GM23248 (cell line): ENCODE measurements at regions not wholly inside any gene's neighbourhood (a gene's known extent, or its start where the extent isn't known, plus 50 kb on each side); places are given as distances from the start of the nearest gene placed in this dataset.
"Not testable (repeated sequence)": the region's sequence is repeated elsewhere in the genome, so short reads cannot be mapped to it uniquely, and the experiment has no call there.

Experiments used
- DNase-seq: peaks from one replicate; pipeline ENCODE4 v3.0.0-alpha.2; 2015
- H2AFZ ChIP-seq: fragments of 200-600 bp; sonication (generic); 2 replicates; pipeline ENCODE4 v1.6.1; 2016; ENCODE audit warnings: antibody characterized with exemption
- H3F3A ChIP-seq: fragments of 200-600 bp; sonication (generic); 2 replicates; pipeline ENCODE4 v1.6.1; 2016; ENCODE audit warnings: mild to moderate bottlenecking, antibody characterized with exemption, mixed run types; ENCODE audit not compliant: insufficient read depth
- H3K27ac ChIP-seq: fragments of 200-600 bp; sonication (generic); 2 replicates; pipeline ENCODE4 v1.5.1; 2016; ENCODE audit warnings: mild to moderate bottlenecking
- H3K27me3 ChIP-seq: fragments of 200-600 bp; sonication (generic); replicated peaks from 2 replicates; pipeline ENCODE4 v1.6.1; 2016; ENCODE audit warnings: mild to moderate bottlenecking; ENCODE audit not compliant: insufficient read depth
- H3K36me3 ChIP-seq: fragments of 200-600 bp; sonication (generic); 2 replicates; pipeline ENCODE4 v1.6.1; 2016; ENCODE audit warnings: low read depth, mild to moderate bottlenecking
- H3K4me1 ChIP-seq: fragments of 200-600 bp; sonication (generic); 2 replicates; pipeline ENCODE4 v1.6.1; 2016; ENCODE audit warnings: mild to moderate bottlenecking; ENCODE audit not compliant: insufficient read depth
- H3K4me2 ChIP-seq: fragments of 200-600 bp; sonication (generic); one replicate; pipeline ENCODE4 v1.6.1; 2016; ENCODE audit warnings: mild to moderate bottlenecking; ENCODE audit not compliant: unreplicated experiment
- H3K4me3 ChIP-seq: fragments of 200-600 bp; sonication (generic); 2 replicates; pipeline ENCODE4 v1.5.1; 2016; ENCODE audit warnings: mild to moderate bottlenecking
- H3K79me2 ChIP-seq: fragments of 200-600 bp; sonication (generic); 2 replicates; pipeline ENCODE4 v1.6.1; 2016; ENCODE audit warnings: mild to moderate bottlenecking; ENCODE audit not compliant: insufficient read depth
- H3K9ac ChIP-seq: fragments of 200-600 bp; sonication (generic); 2 replicates; pipeline ENCODE4 v1.6.1; 2016; ENCODE audit warnings: mild to moderate bottlenecking
- H3K9me2 ChIP-seq: fragments of 200-600 bp; sonication (generic); 2 replicates; pipeline ENCODE4 v1.6.1; 2016; ENCODE audit warnings: mixed run types, mild to moderate bottlenecking, moderate library complexity; ENCODE audit not compliant: insufficient read depth
- H3K9me3 ChIP-seq: fragments of 200-600 bp; sonication (generic); one replicate; pipeline ENCODE4 v1.6.1; 2017; ENCODE audit warnings: low read depth
- H4K20me1 ChIP-seq: fragments of 200-600 bp; sonication (generic); 2 replicates; pipeline ENCODE4 v1.6.0; 2016; ENCODE audit not compliant: insufficient read depth
- EZH2 ChIP-seq: fragments of 200-600 bp; sonication (generic); IDR thresholded peaks from 2 replicates; pipeline ENCODE4 v1.6.1; 2018; ENCODE audit warnings: antibody characterized with exemption, mild to moderate bottlenecking; ENCODE audit not compliant: insufficient read depth, poor library complexity, severe bottlenecking
- EZH2phosphoT487 ChIP-seq: fragments of 200-600 bp; sonication (generic); IDR thresholded peaks from 2 replicates; pipeline ENCODE4 v1.6.1; 2018; ENCODE audit warnings: antibody characterized with exemption, moderate library complexity, mild to moderate bottlenecking, low read depth; ENCODE audit not compliant: insufficient read depth
- WGBS, 2 experiments: methylation state at CpG; one replicate each; pipeline ENCODE4 v1.1.6; 2015 to 2017; ENCODE audit warnings: low lambda C conversion rate in 2 of 2, low coverage in 1 of 2; ENCODE audit errors: missing lambda C conversion rate in 2 of 2; 5-methylcytosine and 5-hydroxymethylcytosine counted together
- in situ Hi-C: fragments of 300-500 bp; cut with MboI; formaldehyde crosslinking; loops from 2 replicates; pipeline ENCODE4 v1.15.0; 2020

- no peak for DNase-seq
- H3K4me2 ChIP-seq = no peak overlapping the region
- WGBS, 2 experiments = 70 to 73% methylated on average over 31 of the region's 31 CpGs
- H3K4me3 ChIP-seq = no peak overlapping the region
- no peak overlapping the region for H3K9ac ChIP-seq
- H3K27ac ChIP-seq = no peak overlapping the region
- H3K36me3 ChIP-seq = no peaks in the 10 kb centered on the region
- H2AFZ ChIP-seq = no peak overlapping the region
- TF ChIP-seq EZH2 (no peak), EZH2phosphoT487 (no peak)
- H4K20me1 ChIP-seq = no peaks in the 10 kb centered on the region
- no peaks in the 10 kb centered on the region for H3K79me2 ChIP-seq
- no peaks in the 10 kb centered on the region for H3K9me2 ChIP-seq
- no peaks in the 10 kb centered on the region for H3K4me1 ChIP-seq
- H3K9me3 ChIP-seq = no peaks in the 10 kb centered on the region
- H3F3A ChIP-seq = no peaks in the 10 kb centered on the region
- in situ Hi-C loops = no loop called here
- H3K27me3 ChIP-seq = no peaks in the 10 kb centered on the region
These were observed 81.6 kb downstream of the SHANK2 start for GRCh38 chr11:71170624-71171423.

GRCh38 chr11:71169313-71169712 lies 83.1 kb downstream of the SHANK2 start:
- in situ Hi-C loops = no loop called here
- Histone ChIP-seq H3K9me2 (no peaks in the 10 kb centered on the region), H3K4me3 (no peak overlapping the region), H3F3A (no peaks in the 10 kb centered on the region), H4K20me1 (no peaks in the 10 kb centered on the region), H3K9me3 (no peaks in the 10 kb centered on the region), H2AFZ (no peak overlapping the region), H3K4me1 (no peaks in the 10 kb centered on the region), H3K4me2 (no peak overlapping the region), H3K9ac (no peak overlapping the region), H3K27me3 (no peaks in the 10 kb centered on the region), H3K27ac (no peak overlapping the region), H3K36me3 (no peaks in the 10 kb centered on the region), H3K79me2 (no peaks in the 10 kb centered on the region)
- TF ChIP-seq EZH2phosphoT487 (no peak), EZH2 (no peak)
- DNase-seq = no peak
- 56 to 58% methylated on average over 8 of the region's 8 CpGs for WGBS, 2 experiments

DNA sequence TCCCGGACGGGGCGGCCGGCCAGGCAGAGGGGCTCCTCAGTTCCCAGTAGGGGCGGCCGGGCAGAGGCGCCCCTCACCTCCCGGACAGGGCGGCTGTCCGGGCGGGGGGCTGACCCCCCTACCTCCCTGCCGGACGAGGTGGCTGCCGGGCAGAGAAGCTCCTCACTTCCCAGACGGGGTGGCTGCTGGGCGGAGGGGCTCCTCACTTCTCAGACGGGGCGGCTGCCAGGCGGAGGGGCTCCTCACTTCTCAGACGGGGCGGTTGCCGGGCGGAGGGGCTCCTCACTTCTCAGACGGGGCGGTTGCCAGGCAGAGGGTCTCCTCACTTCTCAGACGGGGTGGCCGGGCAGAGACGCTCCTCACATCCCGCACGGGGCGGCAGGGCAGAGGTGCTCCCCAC lies 84.6 kb downstream of the SHANK2 start:
- H3K4me2 ChIP-seq, H3K27me3 ChIP-seq, H3K9me2 ChIP-seq, H3K9ac ChIP-seq, H3K27ac ChIP-seq, H3K36me3 ChIP-seq, H3K4me1 ChIP-seq, H4K20me1 ChIP-seq, H3K9me3 ChIP-seq, DNase-seq, H2AFZ ChIP-seq, H3K79me2 ChIP-seq, H3K4me3 ChIP-seq, H3F3A ChIP-seq, in situ Hi-C loops: not testable (repeated sequence)
- 60 to 79% methylated on average over 4 to 30 of the region's 31 CpGs for WGBS, 2 experiments

GRCh38 chr11:71165771-71166170 lies 86.6 kb downstream of the SHANK2 start:
- TF ChIP-seq EZH2 = no peak
- TF ChIP-seq EZH2phosphoT487 = no peak
- in situ Hi-C loops = no loop called here

DNA sequence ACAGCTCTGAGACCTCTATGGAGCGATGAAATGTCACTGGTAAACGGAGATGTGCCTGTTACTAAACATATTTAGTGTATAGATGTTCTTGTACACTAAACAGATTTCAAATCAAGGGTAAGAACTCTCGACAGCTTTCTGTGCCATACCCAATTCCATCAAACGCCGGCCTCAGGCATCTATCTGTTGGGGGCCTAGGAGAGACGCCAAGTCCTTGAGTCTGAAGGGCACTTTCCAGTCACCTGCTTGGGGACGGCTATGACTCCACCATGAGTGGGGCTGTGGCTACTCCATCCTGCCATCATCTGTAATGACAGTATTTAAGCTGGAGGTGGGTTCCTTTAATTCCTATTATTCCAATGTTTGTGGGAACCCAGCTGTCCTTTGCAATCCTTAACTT lies 87.8 kb downstream of the SHANK2 start:
- Histone ChIP-seq H3K9me2 (no peaks in the 10 kb centered on the region), H3K79me2 (no peaks in the 10 kb centered on the region), H3K27ac (no peak overlapping the region), H3K4me2 (no peak overlapping the region), H3F3A (no peaks in the 10 kb centered on the region), H3K9ac (no peak overlapping the region), H2AFZ (no peak overlapping the region), H3K4me1 (no peaks in the 10 kb centered on the region), H3K9me3 (no peaks in the 10 kb centered on the region), H3K36me3 (no peaks in the 10 kb centered on the region), H4K20me1 (no peaks in the 10 kb centered on the region), H3K4me3 (no peak overlapping the region), H3K27me3 (no peaks in the 10 kb centered on the region)
- DNase-seq = no peak
- WGBS, 2 experiments = 55 to 64% methylated on average over 7 of the region's 7 CpGs
- TF ChIP-seq EZH2 = no peak
- TF ChIP-seq EZH2phosphoT487 = no peak
- in situ Hi-C loops = no loop called here

More at GRCh38 chr11:71165771-71166170, 86.6 kb downstream of the SHANK2 start:
- no peak overlapping the region for H3K27ac ChIP-seq
- no peak overlapping the region for H2AFZ ChIP-seq
- no peaks in the 10 kb centered on the region for H3K27me3 ChIP-seq
- H3K9me3 ChIP-seq = no peaks in the 10 kb centered on the region
- WGBS, 2 experiments = 46 to 67% methylated on average over 12 of the region's 12 CpGs
- no peaks in the 10 kb centered on the region for H3K79me2 ChIP-seq
- H3K9me2 ChIP-seq = no peaks in the 10 kb centered on the region
- H3K4me3 ChIP-seq = no peak overlapping the region
- H3K36me3 ChIP-seq = no peaks in the 10 kb centered on the region
- DNase-seq = no peak
- H3K9ac ChIP-seq = no peak overlapping the region
- no peak overlapping the region for H3K4me2 ChIP-seq
- H3K4me1 ChIP-seq = no peaks in the 10 kb centered on the region
- H4K20me1 ChIP-seq = no peaks in the 10 kb centered on the region
- H3F3A ChIP-seq = no peaks in the 10 kb centered on the region
